ENCODE measurements at regions not wholly inside any gene's neighbourhood (a gene's known extent, or its start where the extent isn't known, plus 50 kb on each side); places are given as distances from the start of the nearest gene placed in this dataset.

GRCh38 chr14:49449749-49450148, 136.4 kb downstream of the RPS29 start:
- TF ChIP-seq CTCF (IDR thresholded peaks at IDR 0.05 in 2 of 3, conservative IDR thresholded peaks at IDR 0.05 in 1 of 3; ENCODE audit: borderline replicate concordance in 1 of 3, insufficient read depth in 1 of 3, low read depth in 2 of 3, low read length in 2 of 3) (no peak), SRF (IDR thresholded peaks at IDR 0.05; ENCODE audit: low read depth) (no peak), EZH2 (IDR thresholded peaks at IDR 0.05) (no peak), POLR2AphosphoS5 (IDR thresholded peaks at IDR 0.05; ENCODE audit: low read depth, low read length) (no peak), EZH2phosphoT487 (IDR thresholded peaks at IDR 0.05; ENCODE audit: borderline replicate concordance) (no peak), POLR2A (IDR thresholded peaks at IDR 0.05; ENCODE audit: borderline replicate concordance, extremely low read depth, insufficient read depth, insufficient read length) (no peak)
